ENCODE measurements at regions not wholly inside any gene's neighbourhood (a gene's known extent, or its start where the extent isn't known, plus 50 kb on each side); places are given as distances from the start of the nearest gene placed in this dataset.
"Not testable (repeated sequence)": the region's sequence is repeated elsewhere in the genome, so short reads cannot be mapped to it uniquely, and the experiment has no call there.

- Histone ChIP-seq H3K9me3 (ENCODE audit: control insufficient read depth in 1 of 2, low read length in 2 of 2) (no peaks in the 10 kb centered on the region), H3K27ac (ENCODE audit: low read depth, low read length) (no peak overlapping the region), H3K4me3 (ENCODE audit: low read depth in 1 of 2, low read length in 2 of 2) (no peak overlapping the region), H3K27me3 (ENCODE audit: control insufficient read depth in 1 of 2, insufficient read depth in 2 of 2, low read length in 2 of 2) (peaks cover 32 to 42% of the 10 kb centered on the region in 2 donors), H3K4me1 (ENCODE audit: control insufficient read depth in 1 of 2, insufficient read depth in 2 of 2, low read length in 2 of 2) (no peaks in the 10 kb centered on the region), H3K36me3 (ENCODE audit: control insufficient read depth in 1 of 2, insufficient read depth in 2 of 2, low read length in 2 of 2) (no peaks in the 10 kb centered on the region), H3K9ac (ENCODE audit: low read depth in 1 of 2, low read length in 2 of 2) (no peak overlapping the region)
These were observed 62.0 kb upstream of the UNC5A start for GRCh38 chr5:176748073-176748966.

- Histone ChIP-seq H3K9ac (ENCODE audit: low read depth in 1 of 2, low read length in 2 of 2) (no peak overlapping the region), H3K9me3 (ENCODE audit: control insufficient read depth in 1 of 2, low read length in 2 of 2) (no peaks in the 10 kb centered on the region), H3K27me3 (ENCODE audit: control insufficient read depth in 1 of 2, insufficient read depth in 2 of 2, low read length in 2 of 2) (peaks cover 24 to 33% of the 10 kb centered on the region in 2 donors), H3K36me3 (ENCODE audit: control insufficient read depth in 1 of 2, insufficient read depth in 2 of 2, low read length in 2 of 2) (no peaks in the 10 kb centered on the region), H3K4me3 (ENCODE audit: low read depth in 1 of 2, low read length in 2 of 2) (no peak overlapping the region), H3K27ac (ENCODE audit: low read depth, low read length) (no peak overlapping the region), H3K4me1 (ENCODE audit: control insufficient read depth in 1 of 2, insufficient read depth in 2 of 2, low read length in 2 of 2) (no peaks in the 10 kb centered on the region)
These were observed 61.1 kb upstream of the UNC5A start for GRCh38 chr5:176748967-176749935.

GRCh38 chr5:176750144-176750543 lies 60.2 kb upstream of the UNC5A start:
- Histone ChIP-seq H3K4me1 (ENCODE audit: control insufficient read depth in 1 of 2, insufficient read depth in 2 of 2, low read length in 2 of 2) (no peaks in the 10 kb centered on the region), H3K27me3 (ENCODE audit: control insufficient read depth in 1 of 2, insufficient read depth in 2 of 2, low read length in 2 of 2) (peaks cover 18 to 24% of the 10 kb centered on the region in 2 donors), H3K36me3 (ENCODE audit: control insufficient read depth in 1 of 2, insufficient read depth in 2 of 2, low read length in 2 of 2) (no peaks in the 10 kb centered on the region), H3K4me3 (ENCODE audit: low read depth in 1 of 2, low read length in 2 of 2) (no peak overlapping the region), H3K27ac (ENCODE audit: low read depth, low read length) (no peak overlapping the region), H3K9me3 (ENCODE audit: control insufficient read depth in 1 of 2, low read length in 2 of 2) (no peaks in the 10 kb centered on the region), H3K9ac (ENCODE audit: low read depth in 1 of 2, low read length in 2 of 2) (no peak overlapping the region)

- Histone ChIP-seq H3K36me3 (ENCODE audit: control insufficient read depth in 1 of 2, insufficient read depth in 2 of 2, low read length in 2 of 2) (no peaks in the 10 kb centered on the region), H3K9me3 (ENCODE audit: control insufficient read depth in 1 of 2, low read length in 2 of 2) (no peaks in the 10 kb centered on the region), H3K4me3 (ENCODE audit: low read depth in 1 of 2, low read length in 2 of 2) (no peak overlapping the region), H3K27me3 (ENCODE audit: control insufficient read depth in 1 of 2, insufficient read depth in 2 of 2, low read length in 2 of 2) (peaks cover 3 to 6% of the 10 kb centered on the region in 2 donors), H3K4me1 (ENCODE audit: control insufficient read depth in 1 of 2, insufficient read depth in 2 of 2, low read length in 2 of 2) (no peaks in the 10 kb centered on the region), H3K9ac (ENCODE audit: low read depth in 1 of 2, low read length in 2 of 2) (no peak overlapping the region), H3K27ac (ENCODE audit: low read depth, low read length) (no peak overlapping the region)
These were observed 55.9 kb upstream of the UNC5A start for GRCh38 chr5:176754376-176754973.

- H3K27me3 ChIP-seq (ENCODE audit: control insufficient read depth in 1 of 2, insufficient read depth in 2 of 2, low read length in 2 of 2); H3K27ac ChIP-seq (ENCODE audit: low read depth, low read length); H3K9me3 ChIP-seq (ENCODE audit: control insufficient read depth in 1 of 2, low read length in 2 of 2); H3K36me3 ChIP-seq (ENCODE audit: control insufficient read depth in 1 of 2, insufficient read depth in 2 of 2, low read length in 2 of 2); H3K4me1 ChIP-seq (ENCODE audit: control insufficient read depth in 1 of 2, insufficient read depth in 2 of 2, low read length in 2 of 2); H3K4me3 ChIP-seq (ENCODE audit: low read depth in 1 of 2, low read length in 2 of 2); H3K9ac ChIP-seq (ENCODE audit: low read depth in 1 of 2, low read length in 2 of 2): not testable (repeated sequence)
These were observed 54.8 kb upstream of the UNC5A start for GRCh38 chr5:176755593-176755992.

GRCh38 chr5:176757569-176757968 lies 52.8 kb upstream of the UNC5A start:
- H3K4me3 ChIP-seq (ENCODE audit: low read depth in 1 of 2, low read length in 2 of 2); H3K27me3 ChIP-seq (ENCODE audit: control insufficient read depth in 1 of 2, insufficient read depth in 2 of 2, low read length in 2 of 2): not testable (repeated sequence)

More at GRCh38 chr5:176757569-176757968, 52.8 kb upstream of the UNC5A start:
- H3K4me1 ChIP-seq (ENCODE audit: control insufficient read depth in 1 of 2, insufficient read depth in 2 of 2, low read length in 2 of 2); H3K9me3 ChIP-seq (ENCODE audit: control insufficient read depth in 1 of 2, low read length in 2 of 2); H3K9ac ChIP-seq (ENCODE audit: low read depth in 1 of 2, low read length in 2 of 2); H3K36me3 ChIP-seq (ENCODE audit: control insufficient read depth in 1 of 2, insufficient read depth in 2 of 2, low read length in 2 of 2); H3K27ac ChIP-seq (ENCODE audit: low read depth, low read length): not testable (repeated sequence)

All from duodenal mucosa (tissue), 2 donors.